Chondrocyte (in vitro differentiated cells): ENCODE measurements at regions not wholly inside any gene's neighbourhood (a gene's known extent, or its start where the extent isn't known, plus 50 kb on each side); places are given as distances from the start of the nearest gene placed in this dataset.

Source experiments
- DNase-seq: peaks from one replicate; pipeline ENCODE4 v3.0.0; 2021; ENCODE audit warnings: mixed read lengths, low spot score
- H3K27ac Mint-ChIP-seq: one replicate; pipeline ENCODE4 v1.8.0; 2021; ENCODE audit warnings: mild to moderate bottlenecking, moderate library complexity, mixed read lengths; ENCODE audit not compliant: unreplicated experiment
- H3K27me3 Mint-ChIP-seq: 2 replicates; pipeline ENCODE4 v1.8.0; 2021; ENCODE audit warnings: low read depth, mixed read lengths
- H3K36me3 Mint-ChIP-seq: 2 replicates; pipeline ENCODE4 v1.8.0; 2021; ENCODE audit warnings: low read depth, mixed read lengths
- H3K4me1 Mint-ChIP-seq: 2 replicates; pipeline ENCODE4 v1.8.0; 2021; ENCODE audit warnings: low read depth, mild to moderate bottlenecking, mixed read lengths
- H3K4me3 Mint-ChIP-seq: one replicate; pipeline ENCODE4 v1.8.0; 2021; ENCODE audit warnings: mild to moderate bottlenecking, moderate library complexity, mixed read lengths; ENCODE audit not compliant: unreplicated experiment
- H3K9me3 Mint-ChIP-seq: 2 replicates; pipeline ENCODE4 v1.8.0; 2021; ENCODE audit warnings: low read depth, mixed read lengths
- TF ChIP-seq, protein P1 (sequence below): fragments of 200-600 bp; sonication (generic); IDR thresholded peaks from 2 replicates; pipeline ENCODE4 v1.5.0; 2021; ENCODE audit warnings: antibody characterized with exemption, mild to moderate bottlenecking, moderate library complexity

DNA sequence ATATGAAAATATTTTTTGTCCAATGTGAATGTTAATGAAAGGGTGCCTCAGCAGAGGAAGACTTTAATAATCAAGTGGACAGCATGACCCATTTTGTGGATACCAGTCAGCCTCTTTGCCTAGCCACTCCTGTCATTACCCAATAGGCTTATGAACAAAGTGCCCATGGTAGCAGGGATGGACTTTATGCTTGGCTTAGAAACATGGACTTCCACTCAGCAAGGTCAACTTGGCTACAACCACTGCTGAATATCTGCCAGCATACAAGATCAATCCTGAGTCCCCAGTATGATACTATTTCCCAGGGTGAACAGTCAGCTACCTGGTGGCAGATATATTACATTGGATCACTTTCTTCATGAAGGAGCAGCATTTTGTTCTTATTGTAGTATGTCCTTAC is 56.7 kb upstream of the NXF3 start:
- Mint-ChIP-seq H3K9me3 (peaks cover 2% of the 10 kb centered on the region), H3K27ac (no peak overlapping the region), H3K4me1 (peaks cover 13% of the 10 kb centered on the region), H3K27me3 (peaks cover 2% of the 10 kb centered on the region), H3K4me3 (no peak overlapping the region), H3K36me3 (no peaks in the 10 kb centered on the region)
- TF ChIP-seq, protein P1, sequence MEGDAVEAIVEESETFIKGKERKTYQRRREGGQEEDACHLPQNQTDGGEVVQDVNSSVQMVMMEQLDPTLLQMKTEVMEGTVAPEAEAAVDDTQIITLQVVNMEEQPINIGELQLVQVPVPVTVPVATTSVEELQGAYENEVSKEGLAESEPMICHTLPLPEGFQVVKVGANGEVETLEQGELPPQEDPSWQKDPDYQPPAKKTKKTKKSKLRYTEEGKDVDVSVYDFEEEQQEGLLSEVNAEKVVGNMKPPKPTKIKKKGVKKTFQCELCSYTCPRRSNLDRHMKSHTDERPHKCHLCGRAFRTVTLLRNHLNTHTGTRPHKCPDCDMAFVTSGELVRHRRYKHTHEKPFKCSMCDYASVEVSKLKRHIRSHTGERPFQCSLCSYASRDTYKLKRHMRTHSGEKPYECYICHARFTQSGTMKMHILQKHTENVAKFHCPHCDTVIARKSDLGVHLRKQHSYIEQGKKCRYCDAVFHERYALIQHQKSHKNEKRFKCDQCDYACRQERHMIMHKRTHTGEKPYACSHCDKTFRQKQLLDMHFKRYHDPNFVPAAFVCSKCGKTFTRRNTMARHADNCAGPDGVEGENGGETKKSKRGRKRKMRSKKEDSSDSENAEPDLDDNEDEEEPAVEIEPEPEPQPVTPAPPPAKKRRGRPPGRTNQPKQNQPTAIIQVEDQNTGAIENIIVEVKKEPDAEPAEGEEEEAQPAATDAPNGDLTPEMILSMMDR: no peak
- no peak for DNase-seq

DNA sequence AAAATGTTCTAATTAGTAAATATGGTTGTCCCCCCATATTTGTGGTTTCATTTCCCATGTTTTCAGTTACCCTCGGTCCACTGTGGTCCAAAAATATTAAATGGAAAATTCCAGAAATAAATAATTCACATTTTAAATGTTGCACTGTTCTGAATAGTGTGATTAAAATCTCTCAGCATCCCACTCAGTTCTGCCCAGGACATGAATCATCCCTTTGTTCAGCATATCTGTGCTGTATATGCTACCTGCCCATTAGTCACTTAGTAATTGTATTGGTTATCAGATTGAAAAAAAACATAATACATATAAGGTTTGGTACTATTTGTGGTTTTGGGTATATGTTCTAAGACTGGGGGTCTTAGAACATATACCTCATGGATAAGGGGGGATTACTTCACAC is 55.1 kb upstream of the NXF3 start:
- no peak overlapping the region for H3K4me3 Mint-ChIP-seq

More for the DNA sequence above, 55.1 kb upstream of the NXF3 start:
- no peak for DNase-seq
- no peaks in the 10 kb centered on the region for H3K36me3 Mint-ChIP-seq
- H3K27me3 Mint-ChIP-seq: peaks cover 7% of the 10 kb centered on the region
- H3K27ac Mint-ChIP-seq: no peak overlapping the region
- TF ChIP-seq, protein P1: no peak
- H3K9me3 Mint-ChIP-seq: peaks cover 2% of the 10 kb centered on the region
- peaks cover 13% of the 10 kb centered on the region for H3K4me1 Mint-ChIP-seq
